ENCODE measurements at regions not wholly inside any gene's neighbourhood (a gene's known extent, or its start where the extent isn't known, plus 50 kb on each side); places are given as distances from the start of the nearest gene placed in this dataset.

GRCh38 chr2:217070043-217070430 is 210.2 kb upstream of the TNP1 start:
- Histone ChIP-seq H3K27me3 (ENCODE audit: control insufficient read depth, extremely low read depth, insufficient read depth, low read length) (no peaks in the 10 kb centered on the region), H3K9me3 (ENCODE audit: control insufficient read depth, low read depth, low read length) (peaks cover 2% of the 10 kb centered on the region), H3K4me2 (ENCODE audit: control insufficient read depth, extremely low read depth, insufficient read depth, low read depth, low read length) (no peak overlapping the region), H3K79me2 (ENCODE audit: control insufficient read depth, insufficient read depth, low read length) (no peaks in the 10 kb centered on the region), H3K36me3 (ENCODE audit: control insufficient read depth in 2 of 2, extremely low read depth in 1 of 2, insufficient read depth in 2 of 2, low read length in 2 of 2) (no peaks in the 10 kb centered on the region), H2AFZ (ENCODE audit: control insufficient read depth, low read length) (no peak overlapping the region), H3K9ac (ENCODE audit: control insufficient read depth, extremely low read depth, insufficient read depth, low read length) (no peak overlapping the region), H3K4me1 (ENCODE audit: control insufficient read depth, extremely low read depth, insufficient read depth, low read length) (no peaks in the 10 kb centered on the region), H3K27ac (ENCODE audit: control insufficient read depth, insufficient read depth, low read length) (no peak overlapping the region), H3K4me3 (ENCODE audit: control insufficient read depth in 2 of 3, extremely low read depth in 1 of 3, insufficient read depth in 2 of 3, low read depth in 1 of 3, low read length in 3 of 3) (no peak overlapping the region), H4K20me1 (ENCODE audit: control insufficient read depth, extremely low read depth, insufficient read depth, low read length) (no peaks in the 10 kb centered on the region), H3K9me1 (ENCODE audit: control insufficient read depth, extremely low read depth, insufficient read depth, low read length) (no peaks in the 10 kb centered on the region)
- TF ChIP-seq CTCF (optimal IDR thresholded peaks at IDR 0.05 in 1 of 3, IDR thresholded peaks at IDR 0.05 in 1 of 3, conservative IDR thresholded peaks at IDR 0.05 in 1 of 3; ENCODE audit: extremely low read depth in 1 of 3, insufficient read depth in 2 of 3, low read length in 3 of 3) = no peak
- TF ChIP-seq EZH2 (IDR thresholded peaks at IDR 0.05; ENCODE audit: low read length) = no peak
- dilution Hi-C loops (cut with MboI; ENCODE audit: extremely low pct_ligation_motif_present, low sequenced_read_pairs) = no loop called here
- FAIRE-seq (no peak), DNase-seq (ENCODE audit: low read depth, low spot score) (no peak)

GRCh38 chr2:217069263-217070042 is 209.6 kb upstream of the TNP1 start:
- Histone ChIP-seq H3K27me3 (ENCODE audit: control insufficient read depth, extremely low read depth, insufficient read depth, low read length) (no peaks in the 10 kb centered on the region), H4K20me1 (ENCODE audit: control insufficient read depth, extremely low read depth, insufficient read depth, low read length) (no peaks in the 10 kb centered on the region), H2AFZ (ENCODE audit: control insufficient read depth, low read length) (no peak overlapping the region), H3K4me1 (ENCODE audit: control insufficient read depth, extremely low read depth, insufficient read depth, low read length) (no peaks in the 10 kb centered on the region), H3K9ac (ENCODE audit: control insufficient read depth, extremely low read depth, insufficient read depth, low read length) (no peak overlapping the region), H3K4me2 (ENCODE audit: control insufficient read depth, extremely low read depth, insufficient read depth, low read depth, low read length) (no peak overlapping the region), H3K4me3 (ENCODE audit: control insufficient read depth in 2 of 3, extremely low read depth in 1 of 3, insufficient read depth in 2 of 3, low read depth in 1 of 3, low read length in 3 of 3) (no peak overlapping the region), H3K27ac (ENCODE audit: control insufficient read depth, insufficient read depth, low read length) (no peak overlapping the region), H3K36me3 (ENCODE audit: control insufficient read depth in 2 of 2, extremely low read depth in 1 of 2, insufficient read depth in 2 of 2, low read length in 2 of 2) (no peaks in the 10 kb centered on the region), H3K79me2 (ENCODE audit: control insufficient read depth, insufficient read depth, low read length) (no peaks in the 10 kb centered on the region), H3K9me3 (ENCODE audit: control insufficient read depth, low read depth, low read length) (peaks cover 2% of the 10 kb centered on the region), H3K9me1 (ENCODE audit: control insufficient read depth, extremely low read depth, insufficient read depth, low read length) (no peaks in the 10 kb centered on the region)
- dilution Hi-C loops (cut with MboI; ENCODE audit: extremely low pct_ligation_motif_present, low sequenced_read_pairs) = no loop called here
- FAIRE-seq (peak; percentile 43), DNase-seq (ENCODE audit: low read depth, low spot score) (no peak)
- TF ChIP-seq EZH2 (IDR thresholded peaks at IDR 0.05; ENCODE audit: low read length) (no peak), CTCF (optimal IDR thresholded peaks at IDR 0.05 in 1 of 3, IDR thresholded peaks at IDR 0.05 in 1 of 3, conservative IDR thresholded peaks at IDR 0.05 in 1 of 3; ENCODE audit: extremely low read depth in 1 of 3, insufficient read depth in 2 of 3, low read length in 3 of 3) (no peak)

Data from keratinocyte (primary cell).